GM23338 (cell line): ENCODE measurements at regions not wholly inside any gene's neighbourhood (a gene's known extent, or its start where the extent isn't known, plus 50 kb on each side); places are given as distances from the start of the nearest gene placed in this dataset.
A peak's percentile ranks its signal among the peaks of the same experiment; 100 is the strongest.

Experiments used
- ATAC-seq: fragments of 200-7000 bp; cut with Tn5 transposase; 3 replicates; pipeline ENCODE4 v1.9.1; 2020
- DNase-seq: peaks from one replicate; pipeline ENCODE4 v3.0.0-alpha.2; 2015; ENCODE audit warnings: low spot score
- H2AFZ ChIP-seq: fragments of 200-600 bp; sonication (generic); 2 replicates; pipeline ENCODE4 v1.8.0; 2016; ENCODE audit warnings: antibody characterized with exemption, mild to moderate bottlenecking, moderate library complexity
- H3F3A ChIP-seq: fragments of 200-600 bp; sonication (generic); replicated peaks from 2 replicates; pipeline ENCODE4 v1.8.0; 2017; ENCODE audit warnings: antibody characterized with exemption, mixed run types, low read depth
- H3K27ac ChIP-seq: fragments of 200-600 bp; sonication (generic); 2 replicates; pipeline ENCODE4 v1.6.1; 2016; ENCODE audit warnings: low read depth
- H3K27me3 ChIP-seq: fragments of 200-600 bp; sonication (generic); 2 replicates; pipeline ENCODE4 v1.8.0; 2016; ENCODE audit warnings: mild to moderate bottlenecking, mixed run types, moderate library complexity; ENCODE audit not compliant: insufficient read depth
- H3K36me3 ChIP-seq: fragments of 200-600 bp; sonication (generic); 2 replicates; pipeline ENCODE4 v1.8.0; 2016; ENCODE audit warnings: mild to moderate bottlenecking; ENCODE audit not compliant: insufficient read depth
- H3K4me1 ChIP-seq: fragments of 200-600 bp; sonication (generic); 2 replicates; pipeline ENCODE4 v1.8.0; 2016; ENCODE audit warnings: mild to moderate bottlenecking, moderate library complexity; ENCODE audit not compliant: insufficient read depth
- H3K4me2 ChIP-seq: fragments of 200-600 bp; sonication (generic); 2 replicates; pipeline ENCODE4 v1.7.1; 2017; ENCODE audit warnings: mixed run types
- H3K4me3 ChIP-seq: fragments of 200-600 bp; sonication (generic); 2 replicates; pipeline ENCODE4 v1.6.1; 2016; ENCODE audit warnings: mixed run types
- H3K79me2 ChIP-seq: fragments of 200-600 bp; sonication (generic); replicated peaks from 2 replicates; pipeline ENCODE4 v1.8.0; 2017; ENCODE audit warnings: mild to moderate bottlenecking; ENCODE audit not compliant: insufficient read depth
- H3K9me2 ChIP-seq: fragments of 200-600 bp; sonication (generic); 2 replicates; pipeline ENCODE4 v1.8.0; 2017; ENCODE audit not compliant: insufficient read depth
- H4K20me1 ChIP-seq: fragments of 200-600 bp; sonication (generic); replicated peaks from 2 replicates; pipeline ENCODE4 v1.8.0; 2017; ENCODE audit warnings: mild to moderate bottlenecking; ENCODE audit not compliant: insufficient read depth
- H3K27ac Mint-ChIP-seq: 2 replicates; pipeline ENCODE4 v1.8.0; 2020; ENCODE audit warnings: inconsistent platforms, mild to moderate bottlenecking, moderate library complexity, mixed read lengths
- H3K27me3 Mint-ChIP-seq: 3 replicates; pipeline ENCODE4 v1.8.0; 2022; ENCODE audit warnings: low read depth, mild to moderate bottlenecking, moderate library complexity, mixed read lengths, inconsistent platforms; ENCODE audit not compliant: insufficient read depth, poor library complexity
- H3K36me3 Mint-ChIP-seq: 3 replicates; pipeline ENCODE4 v1.8.0; 2021; ENCODE audit warnings: low read depth, mild to moderate bottlenecking, inconsistent platforms, moderate library complexity, mixed read lengths
- H3K4me1 Mint-ChIP-seq: 3 replicates; pipeline ENCODE4 v1.8.0; 2020; ENCODE audit warnings: mild to moderate bottlenecking, inconsistent platforms, mixed read lengths
- H3K4me3 Mint-ChIP-seq: 3 replicates; pipeline ENCODE4 v1.8.0; 2021; ENCODE audit warnings: moderate library complexity, mild to moderate bottlenecking, inconsistent platforms, mixed read lengths
- H3K9me3 Mint-ChIP-seq: 3 replicates; pipeline ENCODE4 v1.8.0; 2020; ENCODE audit warnings: moderate library complexity, mild to moderate bottlenecking, inconsistent platforms, mixed read lengths
- CREB1 ChIP-seq: fragments of 250-450 bp; sonication (Bioruptor Pico); IDR thresholded peaks from 2 replicates; pipeline ENCODE4 v1.5.0; 2020; ENCODE audit warnings: low read depth, mild to moderate bottlenecking, moderate library complexity
- CTCF ChIP-seq, 2 experiments: fragments of 200-600 bp in 1 of 2; sonication (generic) in 1 of 2; conservative IDR thresholded peaks; 2 replicates each; pipeline versions ENCODE4 v1.5.1 to v1.6.1; 2016 to 2017; ENCODE audit warnings: antibody characterized with exemption in 2 of 2, low read depth in 2 of 2, mild to moderate bottlenecking in 2 of 2, moderate library complexity in 1 of 2
- EZH2 ChIP-seq: fragments of 200-600 bp; sonication (generic); IDR thresholded peaks from one replicate; pipeline ENCODE4 v1.8.0; 2017; ENCODE audit warnings: antibody characterized with exemption, mild to moderate bottlenecking, low read depth; ENCODE audit not compliant: unreplicated experiment
- NANOG ChIP-seq: IDR thresholded peaks from 2 replicates; pipeline ENCODE4 v1.6.1; 2016; ENCODE audit warnings: antibody characterized with exemption, borderline replicate concordance
- POLR2AphosphoS5 ChIP-seq: IDR thresholded peaks from 2 replicates; pipeline ENCODE4 v1.6.1; 2016; ENCODE audit warnings: antibody characterized with exemption, low read depth
- REST ChIP-seq: IDR thresholded peaks from one replicate; pipeline ENCODE4 v1.6.1; 2018; ENCODE audit warnings: antibody characterized with exemption; ENCODE audit not compliant: unreplicated experiment
- STAT1 ChIP-seq: IDR thresholded peaks from one replicate; pipeline ENCODE4 v1.6.1; 2016; ENCODE audit warnings: antibody characterized with exemption; ENCODE audit not compliant: unreplicated experiment
- ZNF114 ChIP-seq: fragments of 250-450 bp; sonication (Bioruptor Pico); IDR thresholded peaks from 2 replicates; pipeline ENCODE4 v1.5.0; 2020; ENCODE audit warnings: mild to moderate bottlenecking, moderate library complexity
- ZNF462 ChIP-seq: fragments of 250-450 bp; sonication (Bioruptor Pico); IDR thresholded peaks from 2 replicates; pipeline ENCODE4 v1.5.0; 2020; ENCODE audit warnings: mild to moderate bottlenecking, moderate library complexity

GRCh38 chr9:27747450-27747849 lies 174.2 kb upstream of the C9orf72 start:
- no peaks in the 10 kb centered on the region for H3K9me3 Mint-ChIP-seq
- peaks cover 43% of the 10 kb centered on the region for H3K4me1 ChIP-seq
- no peaks in the 10 kb centered on the region for H3K27me3 ChIP-seq
- no peak overlapping the region for H3K27ac Mint-ChIP-seq
- H3K36me3 Mint-ChIP-seq, result no peaks in the 10 kb centered on the region
- no peak overlapping the region for H3K4me2 ChIP-seq
- peaks cover 52% of the 10 kb centered on the region for H3K4me1 Mint-ChIP-seq
- no peak overlapping the region for H3K4me3 Mint-ChIP-seq
- no peak overlapping the region for H2AFZ ChIP-seq
- H3K79me2 ChIP-seq, result no peaks in the 10 kb centered on the region
- H3K36me3 ChIP-seq, result no peaks in the 10 kb centered on the region
- H4K20me1 ChIP-seq, result no peaks in the 10 kb centered on the region
- H3K9me2 ChIP-seq, result peaks cover 7% of the 10 kb centered on the region; the same call in 1 of the 2 replicates
- H3K27ac ChIP-seq, result no peak overlapping the region
- no peak overlapping the region for H3K4me3 ChIP-seq
- TF ChIP-seq CREB1 (CRISPR knock-in tag), result no peak
- no peak for TF ChIP-seq ZNF114
- no peak for TF ChIP-seq NANOG
- no peak for TF ChIP-seq STAT1
- ATAC-seq (no peak), DNase-seq (no peak)
- H3F3A ChIP-seq, result no peaks in the 10 kb centered on the region
- no peaks in the 10 kb centered on the region for H3K27me3 Mint-ChIP-seq

- Histone ChIP-seq H3K4me2 (peak overlapping the region; percentile 45), H3K27ac (peak overlapping the region; percentile 84)
- peak; percentile 94 for ATAC-seq
Measured at GRCh38 chr9:27749838-27750237, 176.6 kb upstream of the C9orf72 start.

More at GRCh38 chr9:27749838-27750237, 176.6 kb upstream of the C9orf72 start:
- H4K20me1 ChIP-seq, result no peaks in the 10 kb centered on the region
- peak overlapping the region; percentile 94 for H3K27ac Mint-ChIP-seq
- H3K36me3 ChIP-seq, result no peaks in the 10 kb centered on the region
- no peaks in the 10 kb centered on the region for H3K9me3 Mint-ChIP-seq
- no peaks in the 10 kb centered on the region for H3K27me3 Mint-ChIP-seq
- peak; percentile 60; the same call in 1 of the 2 replicates for TF ChIP-seq CREB1 (CRISPR knock-in tag)
- no peak for TF ChIP-seq ZNF114
- TF ChIP-seq REST, result no peak
- 0 out of 2 replicates have a peak, but pooled peaks have one; percentile 21 for TF ChIP-seq POLR2AphosphoS5
- no peak for TF ChIP-seq CTCF (conservative IDR thresholded peaks at IDR 0.05; ENCODE audit: low read depth in 2 of 2)
- peak; percentile 79 for TF ChIP-seq NANOG
- TF ChIP-seq EZH2, result no peak
- peak; percentile 86 for TF ChIP-seq ZNF462
- H3K4me3 ChIP-seq, result no peak overlapping the region
- no peaks in the 10 kb centered on the region for H3K79me2 ChIP-seq
- no peaks in the 10 kb centered on the region; the same call in 2 of the 3 replicates for H3K36me3 Mint-ChIP-seq
- no peaks in the 10 kb centered on the region for H3F3A ChIP-seq
- peaks cover 43% of the 10 kb centered on the region for H3K4me1 ChIP-seq
- no peaks in the 10 kb centered on the region for H3K27me3 ChIP-seq
- H3K9me2 ChIP-seq, result peaks cover 7% of the 10 kb centered on the region; the same call in 1 of the 2 replicates
- H3K4me1 Mint-ChIP-seq, result peaks cover 54% of the 10 kb centered on the region
- 0 out of 3 replicates have a peak overlapping the region, but pooled peaks have one; percentile 15 for H3K4me3 Mint-ChIP-seq
- peak; percentile 82 for DNase-seq
- H2AFZ ChIP-seq, result no peak overlapping the region
